ENCODE measurements at regions not wholly inside any gene's neighbourhood (a gene's known extent, or its start where the extent isn't known, plus 50 kb on each side); places are given as distances from the start of the nearest gene placed in this dataset.
"Not testable (repeated sequence)": the region's sequence is repeated elsewhere in the genome, so short reads cannot be mapped to it uniquely, and the experiment has no call there.

GRCh38 chr5:99176186-99176585, 247.4 kb upstream of the CHD1 start:
- DNase-seq (ENCODE audit: low read depth): no peak
- TF ChIP-seq, protein P1, sequence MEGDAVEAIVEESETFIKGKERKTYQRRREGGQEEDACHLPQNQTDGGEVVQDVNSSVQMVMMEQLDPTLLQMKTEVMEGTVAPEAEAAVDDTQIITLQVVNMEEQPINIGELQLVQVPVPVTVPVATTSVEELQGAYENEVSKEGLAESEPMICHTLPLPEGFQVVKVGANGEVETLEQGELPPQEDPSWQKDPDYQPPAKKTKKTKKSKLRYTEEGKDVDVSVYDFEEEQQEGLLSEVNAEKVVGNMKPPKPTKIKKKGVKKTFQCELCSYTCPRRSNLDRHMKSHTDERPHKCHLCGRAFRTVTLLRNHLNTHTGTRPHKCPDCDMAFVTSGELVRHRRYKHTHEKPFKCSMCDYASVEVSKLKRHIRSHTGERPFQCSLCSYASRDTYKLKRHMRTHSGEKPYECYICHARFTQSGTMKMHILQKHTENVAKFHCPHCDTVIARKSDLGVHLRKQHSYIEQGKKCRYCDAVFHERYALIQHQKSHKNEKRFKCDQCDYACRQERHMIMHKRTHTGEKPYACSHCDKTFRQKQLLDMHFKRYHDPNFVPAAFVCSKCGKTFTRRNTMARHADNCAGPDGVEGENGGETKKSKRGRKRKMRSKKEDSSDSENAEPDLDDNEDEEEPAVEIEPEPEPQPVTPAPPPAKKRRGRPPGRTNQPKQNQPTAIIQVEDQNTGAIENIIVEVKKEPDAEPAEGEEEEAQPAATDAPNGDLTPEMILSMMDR (conservative IDR thresholded peaks at IDR 0.05; ENCODE audit: low read depth, low read length): no peak
- no peak overlapping the region for H3K4me3 ChIP-seq (ENCODE audit: low read depth, low read length)

DNA sequence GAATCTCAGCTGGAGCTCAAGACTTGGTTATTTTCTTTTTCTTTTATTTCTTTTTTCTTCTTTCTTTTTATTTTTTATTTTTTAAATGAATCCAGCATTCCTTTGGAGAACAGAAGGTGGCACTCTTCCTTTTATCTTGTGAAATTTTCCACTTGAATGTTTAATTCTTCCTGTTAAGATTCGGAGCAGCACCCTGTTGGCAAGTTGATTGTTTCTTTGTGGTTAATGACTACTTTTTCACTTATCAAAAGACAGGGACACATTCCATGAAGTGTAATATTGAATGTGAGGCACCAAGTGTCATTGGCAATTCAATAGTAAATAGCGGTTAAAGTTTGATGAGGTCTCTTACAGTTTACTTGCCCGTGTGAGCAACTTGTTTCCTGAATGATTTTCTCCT, 240.5 kb upstream of the CHD1 start:
- no peak overlapping the region for H3K4me3 ChIP-seq (ENCODE audit: low read depth, low read length)
- DNase-seq (ENCODE audit: low read depth): peak; percentile 13
- TF ChIP-seq, protein P1 (conservative IDR thresholded peaks at IDR 0.05; ENCODE audit: low read depth, low read length): peak; percentile 60

DNA sequence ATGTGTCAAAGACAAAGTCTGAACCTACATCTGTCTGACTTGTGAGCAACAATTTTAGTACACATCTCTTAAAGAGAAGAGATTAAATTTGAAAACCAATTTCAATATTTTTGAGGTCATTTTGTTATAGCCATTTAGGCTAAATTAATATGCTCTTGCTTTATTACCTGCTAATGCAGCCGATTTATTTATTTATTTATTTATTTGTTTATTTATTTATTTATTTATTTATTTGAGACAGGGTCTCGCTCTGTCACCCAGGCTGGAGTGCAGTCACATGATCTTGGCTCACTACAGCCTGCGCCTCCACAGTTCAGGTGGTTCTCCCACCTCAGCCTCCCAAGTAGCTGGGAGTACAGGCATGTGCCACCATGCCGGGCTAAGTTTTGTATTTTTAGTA, 232.7 kb upstream of the CHD1 start:
- DNase-seq (ENCODE audit: low read depth); H3K4me3 ChIP-seq (ENCODE audit: low read depth, low read length): not testable (repeated sequence)

GRCh38 chr5:99156688-99157087, 227.9 kb upstream of the CHD1 start:
- no peak overlapping the region for H3K4me3 ChIP-seq (ENCODE audit: low read depth, low read length)
- TF ChIP-seq, protein P1 (conservative IDR thresholded peaks at IDR 0.05; ENCODE audit: low read depth, low read length): no peak
- no peak for DNase-seq (ENCODE audit: low read depth)

- not testable (repeated sequence) for H3K4me3 ChIP-seq (ENCODE audit: low read depth, low read length)
These were observed 214.5 kb upstream of the CHD1 start for GRCh38 chr5:99143283-99143795.

DNA sequence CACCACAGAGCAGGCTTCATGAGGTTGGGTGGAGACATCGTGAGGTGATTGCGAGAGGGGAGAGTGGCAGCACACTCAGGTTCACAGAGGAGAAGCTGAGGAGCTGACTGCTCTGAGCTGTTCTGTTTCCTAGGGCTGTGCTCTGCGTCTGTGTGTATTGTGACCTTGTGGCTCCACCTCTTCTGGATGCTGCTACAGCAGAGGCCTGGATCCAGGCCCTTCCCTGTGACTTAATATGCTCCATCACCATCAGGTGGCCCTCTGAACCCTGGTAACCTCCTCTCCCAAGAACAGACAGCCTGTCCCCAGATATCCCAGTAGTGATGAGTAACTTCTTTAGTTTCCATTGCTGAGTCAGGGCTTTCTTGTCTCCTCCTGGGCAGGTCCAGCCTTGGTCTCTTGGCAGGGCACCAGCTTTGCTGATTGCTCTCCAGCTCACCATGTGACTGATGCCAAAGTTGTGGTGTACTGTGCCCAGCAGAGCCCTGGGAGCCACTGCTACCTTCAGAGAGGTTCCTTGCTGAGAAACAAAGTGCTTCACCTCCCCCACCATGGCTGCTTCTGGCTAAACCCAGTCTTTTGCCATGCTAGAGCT, 212.8 kb upstream of the CHD1 start:
- no peak overlapping the region for H3K4me3 ChIP-seq (ENCODE audit: low read depth, low read length)
- no peak for DNase-seq (ENCODE audit: low read depth)
- TF ChIP-seq, protein P1 (conservative IDR thresholded peaks at IDR 0.05; ENCODE audit: low read depth, low read length): no peak

More at GRCh38 chr5:99143283-99143795, 214.5 kb upstream of the CHD1 start:
- not testable (repeated sequence) for DNase-seq (ENCODE audit: low read depth)

- DNase-seq (ENCODE audit: low read depth): no peak
- H3K4me3 ChIP-seq (ENCODE audit: low read depth, low read length): no peak overlapping the region
- TF ChIP-seq, protein P1 (conservative IDR thresholded peaks at IDR 0.05; ENCODE audit: low read depth, low read length): no peak
These were observed 210.1 kb upstream of the CHD1 start for GRCh38 chr5:99138911-99139310.

- TF ChIP-seq, protein P1 (conservative IDR thresholded peaks at IDR 0.05; ENCODE audit: low read depth, low read length): no peak
- DNase-seq (ENCODE audit: low read depth): no peak
- no peak overlapping the region for H3K4me3 ChIP-seq (ENCODE audit: low read depth, low read length)
These were observed 205.1 kb upstream of the CHD1 start for GRCh38 chr5:99133921-99134320.
